Activated T-helper 2 cell treated with anti-CD3 and anti-CD28 coated beads, Interferon-gamma antibody, Interleukin-2, Interleukin-4, amounts not matched to agents 10 μg/mL and 5 μg/mL and 100 μg/mL, durations not matched to agents 14 hours and 24 hours and 36 hours (primary cell): ENCODE measurements at regions not wholly inside any gene's neighbourhood (a gene's known extent, or its start where the extent isn't known, plus 50 kb on each side); places are given as distances from the start of the nearest gene placed in this dataset.
"Not testable (repeated sequence)": the region's sequence is repeated elsewhere in the genome, so short reads cannot be mapped to it uniquely, and the experiment has no call there.

Experiments
- DNase-seq: peaks from one replicate; pipeline ENCODE4 v3.0.0; 2021; ENCODE audit warnings: low spot score
- H3K27ac Mint-ChIP-seq: one replicate; pipeline ENCODE4 v1.8.0; 2021; ENCODE audit warnings: mixed read lengths
- H3K27me3 Mint-ChIP-seq: one replicate; pipeline ENCODE4 v1.8.0; 2021; ENCODE audit warnings: low read depth, mixed read lengths
- H3K36me3 Mint-ChIP-seq: one replicate; pipeline ENCODE4 v1.8.0; 2021; ENCODE audit warnings: low read depth, mixed read lengths
- H3K4me1 Mint-ChIP-seq: one replicate; pipeline ENCODE4 v1.8.0; 2021; ENCODE audit warnings: low read depth, mixed read lengths
- H3K4me3 Mint-ChIP-seq: one replicate; pipeline ENCODE4 v1.8.0; 2021; ENCODE audit warnings: low read depth, mild to moderate bottlenecking, moderate library complexity, mixed read lengths
- H3K9me3 Mint-ChIP-seq: one replicate; pipeline ENCODE4 v1.8.0; 2021; ENCODE audit warnings: mixed read lengths
- intact Hi-C: fragments of 100-400 bp; cut with micrococcal nuclease; formaldehyde crosslinking; loops from one replicate; pipeline ENCODE4 v1.15.1; 2023

GRCh38 chr19:30804751-30805150 lies 432.6 kb downstream of the ZNF536 start:
- Mint-ChIP-seq H3K36me3 (no peaks in the 10 kb centered on the region), H3K4me3 (no peak overlapping the region), H3K27me3 (no peaks in the 10 kb centered on the region), H3K9me3 (no peaks in the 10 kb centered on the region), H3K4me1 (no peaks in the 10 kb centered on the region), H3K27ac (no peak overlapping the region)
- DNase-seq, result no peak
- intact Hi-C loops, result no loop called here

GRCh38 chr19:30804333-30804732 lies 432.1 kb downstream of the ZNF536 start:
- intact Hi-C loops, H3K9me3 Mint-ChIP-seq, H3K27me3 Mint-ChIP-seq, DNase-seq, H3K27ac Mint-ChIP-seq, H3K36me3 Mint-ChIP-seq, H3K4me1 Mint-ChIP-seq, H3K4me3 Mint-ChIP-seq: not testable (repeated sequence)

- no peaks in the 10 kb centered on the region for H3K36me3 Mint-ChIP-seq
- H3K4me1 Mint-ChIP-seq, result no peaks in the 10 kb centered on the region
- no peaks in the 10 kb centered on the region for H3K9me3 Mint-ChIP-seq
- H3K4me3 Mint-ChIP-seq, result no peak overlapping the region
- H3K27ac Mint-ChIP-seq, result no peak overlapping the region
- H3K27me3 Mint-ChIP-seq, result no peaks in the 10 kb centered on the region
- intact Hi-C loops, result no loop called here
- DNase-seq, result no peak
These were observed 430.3 kb downstream of the ZNF536 start for GRCh38 chr19:30802424-30803013.

- Mint-ChIP-seq H3K36me3 (no peaks in the 10 kb centered on the region), H3K4me1 (no peaks in the 10 kb centered on the region), H3K4me3 (no peak overlapping the region), H3K9me3 (no peaks in the 10 kb centered on the region), H3K27ac (no peak overlapping the region), H3K27me3 (no peaks in the 10 kb centered on the region)
- DNase-seq, result no peak
- intact Hi-C loops, result no loop called here
These were observed 427.9 kb downstream of the ZNF536 start for GRCh38 chr19:30799865-30800755.

- no peaks in the 10 kb centered on the region for H3K27me3 Mint-ChIP-seq
- H3K4me3 Mint-ChIP-seq, result no peak overlapping the region
- H3K9me3 Mint-ChIP-seq, result no peaks in the 10 kb centered on the region
- intact Hi-C loops, result no loop called here
- no peaks in the 10 kb centered on the region for H3K4me1 Mint-ChIP-seq
- DNase-seq, result no peak
- H3K27ac Mint-ChIP-seq, result no peak overlapping the region
- no peaks in the 10 kb centered on the region for H3K36me3 Mint-ChIP-seq
These were observed 423.5 kb downstream of the ZNF536 start for GRCh38 chr19:30795727-30796126.

GRCh38 chr19:30792561-30793505 lies 420.6 kb downstream of the ZNF536 start:
- DNase-seq, result no peak
- H3K4me1 Mint-ChIP-seq, result no peaks in the 10 kb centered on the region
- no peaks in the 10 kb centered on the region for H3K27me3 Mint-ChIP-seq
- H3K4me3 Mint-ChIP-seq, result no peak overlapping the region
- H3K9me3 Mint-ChIP-seq, result no peaks in the 10 kb centered on the region
- intact Hi-C loops, result no loop called here
- no peak overlapping the region for H3K27ac Mint-ChIP-seq
- no peaks in the 10 kb centered on the region for H3K36me3 Mint-ChIP-seq

GRCh38 chr19:30791088-30791487 lies 418.9 kb downstream of the ZNF536 start:
- no peak overlapping the region for H3K4me3 Mint-ChIP-seq
- no peak overlapping the region for H3K27ac Mint-ChIP-seq
- intact Hi-C loops, result no loop called here
- DNase-seq, result no peak
- no peaks in the 10 kb centered on the region for H3K36me3 Mint-ChIP-seq
- H3K9me3 Mint-ChIP-seq, result no peaks in the 10 kb centered on the region
- no peaks in the 10 kb centered on the region for H3K27me3 Mint-ChIP-seq
- peaks cover 2% of the 10 kb centered on the region for H3K4me1 Mint-ChIP-seq

- no peak for DNase-seq
- intact Hi-C loops, result no loop called here
- Mint-ChIP-seq H3K27me3 (no peaks in the 10 kb centered on the region), H3K4me3 (no peak overlapping the region), H3K36me3 (no peaks in the 10 kb centered on the region), H3K9me3 (no peaks in the 10 kb centered on the region), H3K27ac (no peak overlapping the region), H3K4me1 (peaks cover 2% of the 10 kb centered on the region)
These were observed 418.0 kb downstream of the ZNF536 start for GRCh38 chr19:30790056-30790680.

GRCh38 chr19:30788105-30788765 lies 416.1 kb downstream of the ZNF536 start:
- H3K27me3 Mint-ChIP-seq, result no peaks in the 10 kb centered on the region
- H3K36me3 Mint-ChIP-seq, result no peaks in the 10 kb centered on the region
- H3K9me3 Mint-ChIP-seq, result no peaks in the 10 kb centered on the region
- no peak overlapping the region for H3K27ac Mint-ChIP-seq
- H3K4me3 Mint-ChIP-seq, result no peak overlapping the region
- peaks cover 2% of the 10 kb centered on the region for H3K4me1 Mint-ChIP-seq
- intact Hi-C loops, result loop anchor here (5.0 kb wide), 1 partner anchor 1434 kb away; no protein-coding TSS in a partner anchor
- no peak for DNase-seq

GRCh38 chr19:30785458-30786137 lies 413.4 kb downstream of the ZNF536 start:
- no peaks in the 10 kb centered on the region for H3K27me3 Mint-ChIP-seq
- H3K9me3 Mint-ChIP-seq, result no peaks in the 10 kb centered on the region
- no peak overlapping the region for H3K4me3 Mint-ChIP-seq
- DNase-seq, result no peak
- no peaks in the 10 kb centered on the region for H3K36me3 Mint-ChIP-seq
- intact Hi-C loops, result loop anchor here (1.0 to 5.0 kb wide), 2 partner anchors 572 to 1437 kb away; no protein-coding TSS in a partner anchor
- H3K27ac Mint-ChIP-seq, result no peak overlapping the region
- H3K4me1 Mint-ChIP-seq, result peaks cover 2% of the 10 kb centered on the region

- peak; percentile 29 for DNase-seq
- no peaks in the 10 kb centered on the region for H3K36me3 Mint-ChIP-seq
- H3K27me3 Mint-ChIP-seq, result no peaks in the 10 kb centered on the region
- intact Hi-C loops, result loop anchor here (1.0 to 5.0 kb wide), 2 partner anchors 572 to 1437 kb away; no protein-coding TSS in a partner anchor
- peaks cover 2% of the 10 kb centered on the region for H3K4me1 Mint-ChIP-seq
- no peak overlapping the region for H3K4me3 Mint-ChIP-seq
- H3K9me3 Mint-ChIP-seq, result no peaks in the 10 kb centered on the region
- no peak overlapping the region for H3K27ac Mint-ChIP-seq
These were observed 412.8 kb downstream of the ZNF536 start for GRCh38 chr19:30784850-30785457.
